Endothelial cell of umbilical vein (primary cell): ENCODE measurements at regions not wholly inside any gene's neighbourhood (a gene's known extent, or its start where the extent isn't known, plus 50 kb on each side); places are given as distances from the start of the nearest gene placed in this dataset.

Experiments
- BruUV-seq: library from RNA; stranded (reverse); fragments of 400-500 nt; replicated peaks from 2 replicates; lab custom pipeline; 2021; lab: Mats Ljungman, UMichigan
- CTCF ChIA-PET: fragments of 300-600, 350-600 bp; sonication (Branson Sonifier 250); formaldehyde crosslinking; loops from one replicate; lab custom pipeline; 2021; ENCODE audit warnings: antibody characterized with exemption, inconsistent platforms; lab: Charles Lee
- POLR2A ChIA-PET: fragments of 300-600, 350-600 bp; sonication (Branson Sonifier 250); formaldehyde crosslinking; loops from one replicate; lab custom pipeline; 2021; ENCODE audit warnings: antibody characterized with exemption, inconsistent platforms; lab: Charles Lee
- DNase-seq: peaks from one replicate; pipeline ENCODE4 v3.0.0-alpha.2; 2011; ENCODE audit warnings: low read depth, low spot score
- FAIRE-seq: peaks from 2 replicates; lab custom pipeline; 2011; peaks lifted over from hg19 to GRCh38; lab: Jason Lieb, UNC
- H2AFZ ChIP-seq: 2 replicates; pipeline ENCODE4 v1.6.0; 2012; ENCODE audit warnings: low read depth, low read length, control low read depth, inconsistent platforms
- H3K27ac ChIP-seq: 2 replicates; pipeline ENCODE4 v1.5.1; 2011; ENCODE audit warnings: low read depth, mild to moderate bottlenecking, control low read depth, low read length, moderate library complexity; ENCODE audit not compliant: insufficient read depth
- H3K27me3 ChIP-seq, 2 experiments: 2 replicates each; pipeline versions ENCODE4 v1.6.0 to v1.6.1; 2011; ENCODE audit warnings: low read length in 2 of 2, mixed read lengths in 1 of 2; ENCODE audit not compliant: control insufficient read depth in 2 of 2, insufficient read depth in 2 of 2
- H3K36me3 ChIP-seq, 2 experiments: 2 replicates in 1 of 2; 3 replicates in 1 of 2; pipeline ENCODE4 v1.5.1; 2011; ENCODE audit warnings: low read length in 2 of 2, mild to moderate bottlenecking in 1 of 2, moderate library complexity in 1 of 2; ENCODE audit not compliant: control insufficient read depth in 2 of 2, insufficient read depth in 2 of 2; ENCODE audit errors: extremely low read depth in 1 of 2
- H3K4me1 ChIP-seq: 3 replicates; pipeline ENCODE4 v1.5.1; 2011; ENCODE audit warnings: mild to moderate bottlenecking, low read length; ENCODE audit not compliant: control insufficient read depth, insufficient read depth; ENCODE audit errors: extremely low read depth
- H3K4me2 ChIP-seq: 2 replicates; pipeline ENCODE4 v1.6.1; 2011; ENCODE audit warnings: low read length, control low read depth, mixed read lengths; ENCODE audit not compliant: insufficient read depth
- H3K4me3 ChIP-seq, 3 experiments: fragments of 200-600 bp in 1 of 3; sonication (generic), shearing (Covaris generic) in 1 of 3; replicated peaks in 1 of 3; 2 replicates each; pipeline ENCODE4 v1.5.1; 2011 to 2016; ENCODE audit warnings: control low read depth in 3 of 3, low read length in 3 of 3, mild to moderate bottlenecking in 2 of 3, inconsistent platforms in 1 of 3, low read depth in 1 of 3, moderate library complexity in 1 of 3; ENCODE audit not compliant: insufficient read depth in 1 of 3
- H3K79me2 ChIP-seq: 2 replicates; pipeline ENCODE4 v1.6.0; 2012; ENCODE audit warnings: low read length, inconsistent platforms; ENCODE audit not compliant: control insufficient read depth, insufficient read depth
- H3K9ac ChIP-seq: replicated peaks from 2 replicates; pipeline ENCODE3; 2011; ENCODE audit warnings: low read length, control low read depth; ENCODE audit not compliant: insufficient read depth; ENCODE audit errors: extremely low read depth
- H3K9me1 ChIP-seq: replicated peaks from 3 replicates; pipeline ENCODE4 v1.6.0; 2011; ENCODE audit warnings: mild to moderate bottlenecking, low read length; ENCODE audit not compliant: control insufficient read depth, insufficient read depth; ENCODE audit errors: extremely low read depth
- H3K9me3 ChIP-seq: replicated peaks from 2 replicates; pipeline ENCODE4 v1.5.1; 2012; ENCODE audit warnings: low read length, inconsistent platforms; ENCODE audit not compliant: control insufficient read depth, insufficient read depth
- H4K20me1 ChIP-seq: replicated peaks from 2 replicates; pipeline ENCODE3; 2011; ENCODE audit warnings: mild to moderate bottlenecking, low read length; ENCODE audit not compliant: control insufficient read depth, insufficient read depth; ENCODE audit errors: extremely low read depth
- CTCF ChIP-seq, 2 donors: IDR thresholded peaks; 1 replicate in 1 of 2; 2 replicates in 1 of 2; pipeline ENCODE4 v1.5.1; 2011; ENCODE audit warnings: low read length in 2 of 2, mild to moderate bottlenecking in 2 of 2, moderate library complexity in 2 of 2, control low read depth in 1 of 2, inconsistent platforms in 1 of 2, low read depth in 1 of 2; ENCODE audit not compliant: insufficient read depth in 1 of 2; ENCODE audit errors: extremely low read depth in 1 of 2
- EZH2 ChIP-seq: IDR thresholded peaks from 2 replicates; pipeline ENCODE4 v1.6.1; 2012; ENCODE audit warnings: borderline replicate concordance, low read depth, mild to moderate bottlenecking, moderate library complexity, low read length, inconsistent platforms; ENCODE audit not compliant: severe bottlenecking
- FOS ChIP-seq: IDR thresholded peaks from 2 replicates; pipeline ENCODE4 v1.6.1; 2011; ENCODE audit warnings: mild to moderate bottlenecking, low read length, moderate library complexity, borderline replicate concordance; ENCODE audit not compliant: insufficient read depth
- GATA2 ChIP-seq: IDR thresholded peaks from 2 replicates; pipeline ENCODE4 v1.7.0; 2011; ENCODE audit warnings: low read depth, mild to moderate bottlenecking, moderate library complexity, mixed read lengths, low read length; ENCODE audit not compliant: insufficient read length, insufficient read depth
- JUN ChIP-seq: IDR thresholded peaks from 2 replicates; pipeline ENCODE4 v1.6.1; 2011; ENCODE audit warnings: borderline replicate concordance, low read depth; ENCODE audit not compliant: insufficient read length, insufficient read depth
- MAX ChIP-seq: IDR thresholded peaks from 2 replicates; pipeline ENCODE4 v1.6.1; 2011; ENCODE audit not compliant: insufficient read depth, insufficient read length
- MYC ChIP-seq: IDR thresholded peaks from one replicate; pipeline ENCODE4 v1.6.1; 2011; ENCODE audit warnings: mild to moderate bottlenecking, low read depth, low read length
- POLR2A ChIP-seq: IDR thresholded peaks from 2 replicates; pipeline ENCODE4 v1.6.1; 2012; ENCODE audit warnings: low read depth, mild to moderate bottlenecking, control low read depth, low read length
- POLR2AphosphoS5 ChIP-seq: IDR thresholded peaks from 2 replicates; pipeline ENCODE4 v1.6.1; 2012; ENCODE audit warnings: low read depth, mild to moderate bottlenecking, control low read depth, low read length, moderate library complexity; ENCODE audit not compliant: insufficient read depth
- dilution Hi-C: fragments of 300-500 bp; cut with MboI; formaldehyde crosslinking; loops from one replicate; pipeline ENCODE4 v1.15.0; 2019; ENCODE audit warnings: low sequenced_read_pairs; ENCODE audit not compliant: extremely low pct_ligation_motif_present
- intact Hi-C: fragments of 100-400 bp; cut with micrococcal nuclease; formaldehyde crosslinking; loops from one replicate; pipeline ENCODE4 v1.10.0; 2022

- H3K27ac ChIP-seq = no peak overlapping the region
- FAIRE-seq (no peak), DNase-seq (no peak)
- no peak overlapping the region for H3K9ac ChIP-seq
- intact Hi-C loops (no loop called here), dilution Hi-C loops (no loop called here)
- H3K36me3 ChIP-seq = no peaks in the 10 kb centered on the region
- no peak for TF ChIP-seq FOS
- no peak for TF ChIP-seq POLR2AphosphoS5
- TF ChIP-seq JUN = no peak
- TF ChIP-seq EZH2 = no peak
- TF ChIP-seq MYC = no peak
- no peaks in the 10 kb centered on the region for H3K9me3 ChIP-seq
- H3K27me3 ChIP-seq = no peaks in the 10 kb centered on the region
- no peaks in the 10 kb centered on the region for H4K20me1 ChIP-seq
- ChIA-PET CTCF (no interaction called here), POLR2A (no interaction called here)
- H3K79me2 ChIP-seq = no peaks in the 10 kb centered on the region
- H3K9me1 ChIP-seq = no peaks in the 10 kb centered on the region
- H3K4me1 ChIP-seq = no peaks in the 10 kb centered on the region
- no peak overlapping the region for H3K4me2 ChIP-seq
- no peak overlapping the region for H2AFZ ChIP-seq
- no TSS peak for BruUV-seq
- H3K4me3 ChIP-seq = no peak overlapping the region
These were observed 319.7 kb downstream of the CXCL12 start for GRCh38 chr10:44064987-44065787.

GRCh38 chr10:44064317-44064716 lies 320.6 kb downstream of the CXCL12 start:
- Histone ChIP-seq H3K36me3 (no peaks in the 10 kb centered on the region), H3K4me2 (no peak overlapping the region), H3K9ac (no peak overlapping the region), H3K4me1 (no peaks in the 10 kb centered on the region), H3K9me3 (no peaks in the 10 kb centered on the region), H3K4me3 (no peak overlapping the region), H2AFZ (no peak overlapping the region), H3K9me1 (no peaks in the 10 kb centered on the region), H3K79me2 (no peaks in the 10 kb centered on the region), H4K20me1 (no peaks in the 10 kb centered on the region), H3K27ac (no peak overlapping the region), H3K27me3 (no peaks in the 10 kb centered on the region)
- intact Hi-C loops (no loop called here), dilution Hi-C loops (no loop called here)
- no TSS peak for BruUV-seq
- CTCF ChIA-PET = no interaction called here
- POLR2A ChIA-PET = no interaction called here
- TF ChIP-seq CTCF (IDR thresholded peaks at IDR 0.05; ENCODE audit: extremely low read depth in 1 of 2, insufficient read depth in 1 of 2, low read depth in 1 of 2, low read length in 2 of 2) (no peak), MYC (no peak), FOS (no peak), EZH2 (no peak), POLR2AphosphoS5 (no peak), JUN (no peak), GATA2 (no peak), POLR2A (no peak), MAX (no peak)
- FAIRE-seq (no peak), DNase-seq (no peak)
